GM23338 (cell line): ENCODE measurements at regions not wholly inside any gene's neighbourhood (a gene's known extent, or its start where the extent isn't known, plus 50 kb on each side); places are given as distances from the start of the nearest gene placed in this dataset.

Experiments
- ATAC-seq: fragments of 200-7000 bp; cut with Tn5 transposase; 3 replicates; pipeline ENCODE4 v1.9.1; 2020
- DNase-seq: peaks from one replicate; pipeline ENCODE4 v3.0.0-alpha.2; 2015; ENCODE audit warnings: low spot score
- H2AFZ ChIP-seq: fragments of 200-600 bp; sonication (generic); 2 replicates; pipeline ENCODE4 v1.8.0; 2016; ENCODE audit warnings: antibody characterized with exemption, mild to moderate bottlenecking, moderate library complexity
- H3F3A ChIP-seq: fragments of 200-600 bp; sonication (generic); replicated peaks from 2 replicates; pipeline ENCODE4 v1.8.0; 2017; ENCODE audit warnings: antibody characterized with exemption, mixed run types, low read depth
- H3K27ac ChIP-seq: fragments of 200-600 bp; sonication (generic); 2 replicates; pipeline ENCODE4 v1.6.1; 2016; ENCODE audit warnings: low read depth
- H3K27me3 ChIP-seq: fragments of 200-600 bp; sonication (generic); 2 replicates; pipeline ENCODE4 v1.8.0; 2016; ENCODE audit warnings: mild to moderate bottlenecking, mixed run types, moderate library complexity; ENCODE audit not compliant: insufficient read depth
- H3K36me3 ChIP-seq: fragments of 200-600 bp; sonication (generic); 2 replicates; pipeline ENCODE4 v1.8.0; 2016; ENCODE audit warnings: mild to moderate bottlenecking; ENCODE audit not compliant: insufficient read depth
- H3K4me1 ChIP-seq: fragments of 200-600 bp; sonication (generic); 2 replicates; pipeline ENCODE4 v1.8.0; 2016; ENCODE audit warnings: mild to moderate bottlenecking, moderate library complexity; ENCODE audit not compliant: insufficient read depth
- H3K4me2 ChIP-seq: fragments of 200-600 bp; sonication (generic); 2 replicates; pipeline ENCODE4 v1.7.1; 2017; ENCODE audit warnings: mixed run types
- H3K4me3 ChIP-seq: fragments of 200-600 bp; sonication (generic); 2 replicates; pipeline ENCODE4 v1.6.1; 2016; ENCODE audit warnings: mixed run types
- H3K79me2 ChIP-seq: fragments of 200-600 bp; sonication (generic); replicated peaks from 2 replicates; pipeline ENCODE4 v1.8.0; 2017; ENCODE audit warnings: mild to moderate bottlenecking; ENCODE audit not compliant: insufficient read depth
- H3K9me2 ChIP-seq: fragments of 200-600 bp; sonication (generic); 2 replicates; pipeline ENCODE4 v1.8.0; 2017; ENCODE audit not compliant: insufficient read depth
- H4K20me1 ChIP-seq: fragments of 200-600 bp; sonication (generic); replicated peaks from 2 replicates; pipeline ENCODE4 v1.8.0; 2017; ENCODE audit warnings: mild to moderate bottlenecking; ENCODE audit not compliant: insufficient read depth
- H3K27ac Mint-ChIP-seq: 2 replicates; pipeline ENCODE4 v1.8.0; 2020; ENCODE audit warnings: inconsistent platforms, mild to moderate bottlenecking, moderate library complexity, mixed read lengths
- H3K27me3 Mint-ChIP-seq: 3 replicates; pipeline ENCODE4 v1.8.0; 2022; ENCODE audit warnings: low read depth, mild to moderate bottlenecking, moderate library complexity, mixed read lengths, inconsistent platforms; ENCODE audit not compliant: insufficient read depth, poor library complexity
- H3K36me3 Mint-ChIP-seq: 3 replicates; pipeline ENCODE4 v1.8.0; 2021; ENCODE audit warnings: low read depth, mild to moderate bottlenecking, inconsistent platforms, moderate library complexity, mixed read lengths
- H3K4me1 Mint-ChIP-seq: 3 replicates; pipeline ENCODE4 v1.8.0; 2020; ENCODE audit warnings: mild to moderate bottlenecking, inconsistent platforms, mixed read lengths
- H3K4me3 Mint-ChIP-seq: 3 replicates; pipeline ENCODE4 v1.8.0; 2021; ENCODE audit warnings: moderate library complexity, mild to moderate bottlenecking, inconsistent platforms, mixed read lengths
- H3K9me3 Mint-ChIP-seq: 3 replicates; pipeline ENCODE4 v1.8.0; 2020; ENCODE audit warnings: moderate library complexity, mild to moderate bottlenecking, inconsistent platforms, mixed read lengths
- EZH2 ChIP-seq: fragments of 200-600 bp; sonication (generic); IDR thresholded peaks from one replicate; pipeline ENCODE4 v1.8.0; 2017; ENCODE audit warnings: antibody characterized with exemption, mild to moderate bottlenecking, low read depth; ENCODE audit not compliant: unreplicated experiment
- EZH2phosphoT487 ChIP-seq: fragments of 200-600 bp; sonication (generic); IDR thresholded peaks from one replicate; pipeline ENCODE4 v1.8.1; 2018; ENCODE audit warnings: antibody characterized with exemption; ENCODE audit not compliant: unreplicated experiment
- NANOG ChIP-seq: IDR thresholded peaks from 2 replicates; pipeline ENCODE4 v1.6.1; 2016; ENCODE audit warnings: antibody characterized with exemption, borderline replicate concordance
- POLR2AphosphoS5 ChIP-seq: IDR thresholded peaks from 2 replicates; pipeline ENCODE4 v1.6.1; 2016; ENCODE audit warnings: antibody characterized with exemption, low read depth
- STAT1 ChIP-seq: IDR thresholded peaks from one replicate; pipeline ENCODE4 v1.6.1; 2016; ENCODE audit warnings: antibody characterized with exemption; ENCODE audit not compliant: unreplicated experiment
- ZNF114 ChIP-seq: fragments of 250-450 bp; sonication (Bioruptor Pico); IDR thresholded peaks from 2 replicates; pipeline ENCODE4 v1.5.0; 2020; ENCODE audit warnings: mild to moderate bottlenecking, moderate library complexity
- ZNF331 ChIP-seq: fragments of 250-450 bp; sonication (Bioruptor Pico); IDR thresholded peaks from 2 replicates; pipeline ENCODE4 v1.5.0; 2020; ENCODE audit warnings: low read depth, mild to moderate bottlenecking, moderate library complexity
- TF ChIP-seq, protein P1 (sequence below), 2 experiments: fragments of 200-600 bp in 1 of 2; sonication (generic) in 1 of 2; conservative IDR thresholded peaks; 2 replicates each; pipeline versions ENCODE4 v1.5.1 to v1.6.1; 2016 to 2017; ENCODE audit warnings: antibody characterized with exemption in 2 of 2, low read depth in 2 of 2, mild to moderate bottlenecking in 2 of 2, moderate library complexity in 1 of 2
- TF ChIP-seq, protein P2 (sequence below): fragments of 250-450 bp; sonication (Bioruptor Pico); IDR thresholded peaks from 2 replicates; pipeline ENCODE4 v1.5.0; 2020; ENCODE audit warnings: mild to moderate bottlenecking, moderate library complexity
- TF ChIP-seq, protein P3 (sequence below): IDR thresholded peaks from 2 replicates; pipeline ENCODE4 v1.6.1; 2016; ENCODE audit warnings: antibody characterized with exemption

DNA sequence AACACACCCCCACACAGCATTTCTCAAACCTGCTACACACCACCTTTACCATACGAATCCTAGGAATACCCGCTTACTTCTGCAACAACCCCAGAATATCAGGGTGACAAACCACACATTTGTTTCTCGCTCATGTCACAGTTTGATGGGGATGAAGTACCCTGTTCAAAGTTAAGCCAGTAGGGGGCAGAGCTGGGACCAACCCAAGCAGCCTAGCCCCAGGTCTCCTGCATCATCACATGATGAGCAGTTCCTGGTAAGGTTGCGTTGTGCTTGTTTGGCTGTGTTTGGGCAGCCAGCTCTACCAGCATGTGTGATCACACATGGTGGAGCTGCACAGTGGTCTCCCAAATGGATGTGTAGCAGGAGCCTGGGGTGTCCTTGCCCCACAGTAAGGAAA lies 103.6 kb upstream of the C16orf82 start:
- TF ChIP-seq, protein P1, sequence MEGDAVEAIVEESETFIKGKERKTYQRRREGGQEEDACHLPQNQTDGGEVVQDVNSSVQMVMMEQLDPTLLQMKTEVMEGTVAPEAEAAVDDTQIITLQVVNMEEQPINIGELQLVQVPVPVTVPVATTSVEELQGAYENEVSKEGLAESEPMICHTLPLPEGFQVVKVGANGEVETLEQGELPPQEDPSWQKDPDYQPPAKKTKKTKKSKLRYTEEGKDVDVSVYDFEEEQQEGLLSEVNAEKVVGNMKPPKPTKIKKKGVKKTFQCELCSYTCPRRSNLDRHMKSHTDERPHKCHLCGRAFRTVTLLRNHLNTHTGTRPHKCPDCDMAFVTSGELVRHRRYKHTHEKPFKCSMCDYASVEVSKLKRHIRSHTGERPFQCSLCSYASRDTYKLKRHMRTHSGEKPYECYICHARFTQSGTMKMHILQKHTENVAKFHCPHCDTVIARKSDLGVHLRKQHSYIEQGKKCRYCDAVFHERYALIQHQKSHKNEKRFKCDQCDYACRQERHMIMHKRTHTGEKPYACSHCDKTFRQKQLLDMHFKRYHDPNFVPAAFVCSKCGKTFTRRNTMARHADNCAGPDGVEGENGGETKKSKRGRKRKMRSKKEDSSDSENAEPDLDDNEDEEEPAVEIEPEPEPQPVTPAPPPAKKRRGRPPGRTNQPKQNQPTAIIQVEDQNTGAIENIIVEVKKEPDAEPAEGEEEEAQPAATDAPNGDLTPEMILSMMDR (conservative IDR thresholded peaks at IDR 0.05; ENCODE audit: low read depth in 2 of 2): peak; percentile 63 to 79
- TF ChIP-seq, protein P2, sequence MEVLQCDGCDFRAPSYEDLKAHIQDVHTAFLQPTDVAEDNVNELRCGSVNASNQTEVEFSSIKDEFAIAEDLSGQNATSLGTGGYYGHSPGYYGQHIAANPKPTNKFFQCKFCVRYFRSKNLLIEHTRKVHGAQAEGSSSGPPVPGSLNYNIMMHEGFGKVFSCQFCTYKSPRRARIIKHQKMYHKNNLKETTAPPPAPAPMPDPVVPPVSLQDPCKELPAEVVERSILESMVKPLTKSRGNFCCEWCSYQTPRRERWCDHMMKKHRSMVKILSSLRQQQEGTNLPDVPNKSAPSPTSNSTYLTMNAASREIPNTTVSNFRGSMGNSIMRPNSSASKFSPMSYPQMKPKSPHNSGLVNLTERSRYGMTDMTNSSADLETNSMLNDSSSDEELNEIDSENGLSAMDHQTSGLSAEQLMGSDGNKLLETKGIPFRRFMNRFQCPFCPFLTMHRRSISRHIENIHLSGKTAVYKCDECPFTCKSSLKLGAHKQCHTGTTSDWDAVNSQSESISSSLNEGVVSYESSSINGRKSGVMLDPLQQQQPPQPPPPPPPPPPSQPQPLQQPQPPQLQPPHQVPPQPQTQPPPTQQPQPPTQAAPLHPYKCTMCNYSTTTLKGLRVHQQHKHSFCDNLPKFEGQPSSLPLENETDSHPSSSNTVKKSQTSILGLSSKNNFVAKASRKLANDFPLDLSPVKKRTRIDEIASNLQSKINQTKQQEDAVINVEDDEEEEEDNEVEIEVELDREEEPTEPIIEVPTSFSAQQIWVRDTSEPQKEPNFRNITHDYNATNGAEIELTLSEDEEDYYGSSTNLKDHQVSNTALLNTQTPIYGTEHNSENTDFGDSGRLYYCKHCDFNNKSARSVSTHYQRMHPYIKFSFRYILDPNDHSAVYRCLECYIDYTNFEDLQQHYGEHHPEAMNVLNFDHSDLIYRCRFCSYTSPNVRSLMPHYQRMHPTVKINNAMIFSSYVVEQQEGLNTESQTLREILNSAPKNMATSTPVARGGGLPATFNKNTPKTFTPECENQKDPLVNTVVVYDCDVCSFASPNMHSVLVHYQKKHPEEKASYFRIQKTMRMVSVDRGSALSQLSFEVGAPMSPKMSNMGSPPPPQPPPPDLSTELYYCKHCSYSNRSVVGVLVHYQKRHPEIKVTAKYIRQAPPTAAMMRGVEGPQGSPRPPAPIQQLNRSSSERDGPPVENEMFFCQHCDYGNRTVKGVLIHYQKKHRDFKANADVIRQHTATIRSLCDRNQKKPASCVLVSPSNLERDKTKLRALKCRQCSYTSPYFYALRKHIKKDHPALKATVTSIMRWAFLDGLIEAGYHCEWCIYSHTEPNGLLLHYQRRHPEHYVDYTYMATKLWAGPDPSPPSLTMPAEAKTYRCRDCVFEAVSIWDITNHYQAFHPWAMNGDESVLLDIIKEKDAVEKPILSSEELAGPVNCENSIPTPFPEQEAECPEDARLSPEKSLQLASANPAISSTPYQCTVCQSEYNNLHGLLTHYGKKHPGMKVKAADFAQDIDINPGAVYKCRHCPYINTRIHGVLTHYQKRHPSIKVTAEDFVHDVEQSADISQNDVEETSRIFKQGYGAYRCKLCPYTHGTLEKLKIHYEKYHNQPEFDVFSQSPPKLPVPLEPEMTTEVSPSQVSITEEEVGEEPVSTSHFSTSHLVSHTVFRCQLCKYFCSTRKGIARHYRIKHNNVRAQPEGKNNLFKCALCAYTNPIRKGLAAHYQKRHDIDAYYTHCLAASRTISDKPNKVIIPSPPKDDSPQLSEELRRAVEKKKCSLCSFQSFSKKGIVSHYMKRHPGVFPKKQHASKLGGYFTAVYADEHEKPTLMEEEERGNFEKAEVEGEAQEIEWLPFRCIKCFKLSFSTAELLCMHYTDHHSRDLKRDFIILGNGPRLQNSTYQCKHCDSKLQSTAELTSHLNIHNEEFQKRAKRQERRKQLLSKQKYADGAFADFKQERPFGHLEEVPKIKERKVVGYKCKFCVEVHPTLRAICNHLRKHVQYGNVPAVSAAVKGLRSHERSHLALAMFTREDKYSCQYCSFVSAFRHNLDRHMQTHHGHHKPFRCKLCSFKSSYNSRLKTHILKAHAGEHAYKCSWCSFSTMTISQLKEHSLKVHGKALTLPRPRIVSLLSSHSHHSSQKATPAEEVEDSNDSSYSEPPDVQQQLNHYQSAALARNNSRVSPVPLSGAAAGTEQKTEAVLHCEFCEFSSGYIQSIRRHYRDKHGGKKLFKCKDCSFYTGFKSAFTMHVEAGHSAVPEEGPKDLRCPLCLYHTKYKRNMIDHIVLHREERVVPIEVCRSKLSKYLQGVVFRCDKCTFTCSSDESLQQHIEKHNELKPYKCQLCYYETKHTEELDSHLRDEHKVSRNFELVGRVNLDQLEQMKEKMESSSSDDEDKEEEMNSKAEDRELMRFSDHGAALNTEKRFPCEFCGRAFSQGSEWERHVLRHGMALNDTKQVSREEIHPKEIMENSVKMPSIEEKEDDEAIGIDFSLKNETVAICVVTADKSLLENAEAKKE: no peak
- peaks cover 22% of the 10 kb centered on the region for H3K36me3 Mint-ChIP-seq
- Histone ChIP-seq H3K4me3 (no peak overlapping the region), H3K79me2 (no peaks in the 10 kb centered on the region), H3F3A (no peaks in the 10 kb centered on the region), H3K9me2 (no peaks in the 10 kb centered on the region), H3K27ac (no peak overlapping the region), H3K36me3 (no peaks in the 10 kb centered on the region), H3K4me1 (no peaks in the 10 kb centered on the region), H3K4me2 (no peak overlapping the region), H4K20me1 (no peaks in the 10 kb centered on the region), H2AFZ (peak overlapping the region; percentile 86), H3K27me3 (no peaks in the 10 kb centered on the region)
- peaks cover 89% of the 10 kb centered on the region for H3K9me3 Mint-ChIP-seq
- DNase-seq: peak; percentile 81
- no peaks in the 10 kb centered on the region for H3K4me1 Mint-ChIP-seq
- no peak overlapping the region for H3K4me3 Mint-ChIP-seq
- H3K27me3 Mint-ChIP-seq: peaks cover 5% of the 10 kb centered on the region
- ATAC-seq: peak; percentile 84
- H3K27ac Mint-ChIP-seq: no peak overlapping the region

DNA sequence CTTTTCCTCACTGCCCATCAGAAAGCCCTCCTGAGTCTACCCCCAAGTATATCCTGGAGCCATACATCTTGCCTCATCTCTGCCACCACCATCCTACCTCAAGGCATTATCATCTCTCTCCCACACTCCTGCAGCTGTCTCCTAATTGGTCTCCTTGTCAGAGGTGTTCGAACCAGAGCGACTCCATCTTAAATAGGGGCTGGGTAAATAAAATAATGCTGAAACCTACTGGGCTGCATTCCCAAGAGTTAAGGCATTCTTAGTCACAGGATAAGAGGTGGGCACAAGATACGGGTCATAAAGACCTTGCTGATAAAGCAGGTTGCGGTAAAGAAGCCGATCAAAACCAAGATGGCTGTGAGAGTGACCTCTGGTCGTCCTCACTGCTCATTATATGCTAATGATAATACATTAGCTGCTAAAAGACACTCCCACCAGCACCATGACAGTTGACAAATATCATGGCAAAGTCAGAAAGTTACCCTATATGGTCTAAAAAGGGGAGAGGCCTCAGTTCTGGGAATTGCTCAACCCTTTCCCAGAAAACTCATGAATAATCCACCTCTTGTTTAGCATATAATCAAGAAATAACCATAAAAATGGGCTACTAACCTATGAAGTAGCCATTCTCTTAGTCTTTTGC lies 97.0 kb upstream of the C16orf82 start:
- Histone ChIP-seq H3K36me3 (no peaks in the 10 kb centered on the region), H3K4me2 (no peak overlapping the region), H3F3A (no peaks in the 10 kb centered on the region), H3K9me2 (peaks cover 6% of the 10 kb centered on the region; the same call in 1 of the 2 replicates), H3K79me2 (no peaks in the 10 kb centered on the region), H4K20me1 (no peaks in the 10 kb centered on the region), H3K27me3 (no peaks in the 10 kb centered on the region), H3K27ac (no peak overlapping the region), H2AFZ (no peak overlapping the region), H3K4me1 (no peaks in the 10 kb centered on the region), H3K4me3 (no peak overlapping the region)
- Mint-ChIP-seq H3K9me3 (peaks cover 79% of the 10 kb centered on the region), H3K36me3 (peaks cover 5% of the 10 kb centered on the region; the same call in 2 of the 3 replicates), H3K27ac (no peak overlapping the region), H3K4me3 (no peak overlapping the region), H3K27me3 (peaks cover 3% of the 10 kb centered on the region), H3K4me1 (no peaks in the 10 kb centered on the region)
- ATAC-seq (no peak), DNase-seq (no peak)
- TF ChIP-seq STAT1: no peak
- no peak for TF ChIP-seq POLR2AphosphoS5
- TF ChIP-seq ZNF114 (CRISPR knock-in tag): no peak
- TF ChIP-seq EZH2: no peak
- TF ChIP-seq NANOG: no peak
- TF ChIP-seq ZNF331: no peak
- TF ChIP-seq, protein P3, sequence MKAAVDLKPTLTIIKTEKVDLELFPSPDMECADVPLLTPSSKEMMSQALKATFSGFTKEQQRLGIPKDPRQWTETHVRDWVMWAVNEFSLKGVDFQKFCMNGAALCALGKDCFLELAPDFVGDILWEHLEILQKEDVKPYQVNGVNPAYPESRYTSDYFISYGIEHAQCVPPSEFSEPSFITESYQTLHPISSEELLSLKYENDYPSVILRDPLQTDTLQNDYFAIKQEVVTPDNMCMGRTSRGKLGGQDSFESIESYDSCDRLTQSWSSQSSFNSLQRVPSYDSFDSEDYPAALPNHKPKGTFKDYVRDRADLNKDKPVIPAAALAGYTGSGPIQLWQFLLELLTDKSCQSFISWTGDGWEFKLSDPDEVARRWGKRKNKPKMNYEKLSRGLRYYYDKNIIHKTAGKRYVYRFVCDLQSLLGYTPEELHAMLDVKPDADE: no peak
- no peak for TF ChIP-seq EZH2phosphoT487
